Adrenal gland (tissue), 5 donors: ENCODE measurements at regions not wholly inside any gene's neighbourhood (a gene's known extent, or its start where the extent isn't known, plus 50 kb on each side); places are given as distances from the start of the nearest gene placed in this dataset.

Experiments
- CTCF ChIP-seq, 6 experiments: fragments of 450-650 bp in 4 of 6; fragments of 200-600 bp in 2 of 6; sonication (generic) in 1 of 6; IDR thresholded peaks; 1 replicate in 5 of 6; 2 replicates in 1 of 6; pipeline versions ENCODE4 v1.5.1 to v1.8.0; 2016 to 2021; ENCODE audit warnings: antibody characterized with exemption in 6 of 6, mild to moderate bottlenecking in 2 of 6, moderate library complexity in 1 of 6
- POLR2A ChIP-seq, 2 donors: fragments of 450-650 bp; IDR thresholded peaks; one replicate each; pipeline ENCODE4 v1.6.1; 2017; ENCODE audit warnings: antibody characterized with exemption in 2 of 2, mild to moderate bottlenecking in 2 of 2, moderate library complexity in 1 of 2
- donor health status: DM: no; HTN: no; CAD: no.

DNA sequence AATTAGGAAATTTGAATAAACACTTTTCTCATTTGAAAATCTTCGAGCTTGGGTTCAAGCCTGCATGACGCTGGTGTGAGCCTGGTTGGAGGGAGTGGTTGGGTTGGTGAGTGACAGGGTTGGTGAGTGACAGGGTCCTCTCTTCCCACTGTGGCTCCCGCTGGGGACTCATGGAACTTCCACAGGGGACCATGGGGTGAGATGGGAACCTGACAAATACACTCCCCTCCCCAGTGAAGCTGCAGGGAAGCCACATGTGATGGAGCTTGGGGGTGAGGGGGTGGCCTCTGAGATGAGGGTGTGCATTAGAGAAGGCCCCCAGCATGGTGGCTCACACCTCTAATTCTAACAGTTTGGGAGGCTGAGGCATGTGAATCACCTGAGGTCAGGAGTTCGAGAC lies 66.8 kb downstream of the RTL6 start:
- TF ChIP-seq CTCF (IDR thresholded peaks at IDR 0.05) (no peak), POLR2A (IDR thresholded peaks at IDR 0.05) (no peak)
